Spleen (tissue), 7 donors: ENCODE measurements at regions not wholly inside any gene's neighbourhood (a gene's known extent, or its start where the extent isn't known, plus 50 kb on each side); places are given as distances from the start of the nearest gene placed in this dataset.

Experiments
- POLR2A ChIP-seq, 3 donors: fragments of 450-650 bp; IDR thresholded peaks; one replicate each; pipeline ENCODE4 v1.5.1; 2017; ENCODE audit warnings: antibody characterized with exemption in 3 of 3, mild to moderate bottlenecking in 1 of 3
- TF ChIP-seq, protein P1 (sequence below), 11 experiments: fragments of 200-600 bp in 7 of 11; fragments of 450-650 bp in 4 of 11; sonication (generic) in 4 of 11; IDR thresholded peaks in 8 of 11; conservative IDR thresholded peaks in 3 of 11; 1 replicate in 7 of 11; 2 replicates in 4 of 11; pipeline versions ENCODE4 v1.4.0 to v1.8.0; 2016 to 2021; ENCODE audit warnings: antibody characterized with exemption in 11 of 11, inconsistent platforms in 4 of 11, mild to moderate bottlenecking in 1 of 11
- donor health status: DM: no; HTN: no; CAD: no; lungs with moderate emphysema.
- donor health status: DM: no; HTN: no; CAD: no.
- donor health status: DM: no; HTN: no; CAD: no.

DNA sequence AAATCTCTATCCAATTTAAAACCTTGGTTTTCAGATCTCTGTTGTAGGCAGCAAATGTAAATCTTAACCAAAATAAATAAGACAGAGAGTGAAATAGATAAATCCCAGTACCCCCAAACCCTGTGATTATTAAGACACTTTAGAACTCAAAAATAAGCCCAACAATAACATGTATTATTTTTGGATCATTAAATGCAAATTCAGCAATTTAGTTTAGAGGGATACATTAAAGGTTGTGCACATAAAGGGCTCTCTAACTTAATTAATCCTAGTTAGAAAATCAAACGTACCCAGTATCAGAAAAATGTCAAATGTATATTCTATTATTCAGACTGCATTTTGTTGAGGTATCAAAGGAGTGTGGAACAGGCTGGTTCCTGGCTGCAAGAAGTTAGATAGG is 416.8 kb downstream of the SLC16A7 start:
- TF ChIP-seq POLR2A (IDR thresholded peaks at IDR 0.05): no peak
- TF ChIP-seq, protein P1, sequence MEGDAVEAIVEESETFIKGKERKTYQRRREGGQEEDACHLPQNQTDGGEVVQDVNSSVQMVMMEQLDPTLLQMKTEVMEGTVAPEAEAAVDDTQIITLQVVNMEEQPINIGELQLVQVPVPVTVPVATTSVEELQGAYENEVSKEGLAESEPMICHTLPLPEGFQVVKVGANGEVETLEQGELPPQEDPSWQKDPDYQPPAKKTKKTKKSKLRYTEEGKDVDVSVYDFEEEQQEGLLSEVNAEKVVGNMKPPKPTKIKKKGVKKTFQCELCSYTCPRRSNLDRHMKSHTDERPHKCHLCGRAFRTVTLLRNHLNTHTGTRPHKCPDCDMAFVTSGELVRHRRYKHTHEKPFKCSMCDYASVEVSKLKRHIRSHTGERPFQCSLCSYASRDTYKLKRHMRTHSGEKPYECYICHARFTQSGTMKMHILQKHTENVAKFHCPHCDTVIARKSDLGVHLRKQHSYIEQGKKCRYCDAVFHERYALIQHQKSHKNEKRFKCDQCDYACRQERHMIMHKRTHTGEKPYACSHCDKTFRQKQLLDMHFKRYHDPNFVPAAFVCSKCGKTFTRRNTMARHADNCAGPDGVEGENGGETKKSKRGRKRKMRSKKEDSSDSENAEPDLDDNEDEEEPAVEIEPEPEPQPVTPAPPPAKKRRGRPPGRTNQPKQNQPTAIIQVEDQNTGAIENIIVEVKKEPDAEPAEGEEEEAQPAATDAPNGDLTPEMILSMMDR (IDR thresholded peaks at IDR 0.05 in 8 of 11, conservative IDR thresholded peaks at IDR 0.05 in 3 of 11): no peak
